Activated naive CD4-positive, alpha-beta T cell treated with anti-CD3 and anti-CD28 coated beads, Interleukin-2, amount 50 U/mL, for 72 hours (primary cell): ENCODE measurements at regions not wholly inside any gene's neighbourhood (a gene's known extent, or its start where the extent isn't known, plus 50 kb on each side); places are given as distances from the start of the nearest gene placed in this dataset.

Experiments
- ATAC-seq, 2 donors: fragments of 150-1000 bp; cut with Tn5 transposase; 2 replicates each; pipeline ENCODE4 v1.10.0; 2021; ENCODE audit warnings: mild to moderate bottlenecking in 2 of 2, moderate library complexity in 2 of 2
- DNase-seq, 2 donors: peaks; one replicate each; pipeline ENCODE4 v3.0.0; 2021 to 2022; ENCODE audit warnings: low spot score in 2 of 2
- H3K27ac Mint-ChIP-seq, 2 donors: one replicate each; pipeline ENCODE4 v1.8.0; 2022; ENCODE audit warnings: mild to moderate bottlenecking in 2 of 2, mixed read lengths in 2 of 2
- H3K36me3 Mint-ChIP-seq, 2 donors: one replicate each; pipeline ENCODE4 v1.8.0; 2022; ENCODE audit warnings: mixed read lengths in 2 of 2
- H3K9me3 Mint-ChIP-seq, 2 donors: one replicate each; pipeline ENCODE4 v1.8.0; 2022; ENCODE audit warnings: mixed read lengths in 2 of 2

DNA sequence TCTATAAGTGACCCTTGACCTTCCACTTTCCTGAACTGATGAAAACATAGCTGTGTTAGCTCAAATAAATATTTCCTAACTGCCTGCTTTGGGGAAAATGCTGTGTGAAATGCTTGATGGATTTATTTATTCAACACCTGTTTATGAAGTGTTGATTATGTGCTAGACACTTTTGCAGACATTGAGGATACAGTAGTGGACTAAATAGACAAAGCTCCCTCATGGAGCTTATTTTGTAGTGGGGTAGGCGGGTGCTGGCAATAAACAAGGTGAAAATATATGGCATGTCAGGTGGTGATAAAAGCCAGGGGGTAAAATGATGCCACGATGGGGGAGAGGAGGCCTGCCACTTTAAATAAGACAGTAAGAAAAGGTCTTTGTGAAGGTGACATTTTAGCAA lies 50.2 kb upstream of the TLR3 start:
- no peak for ATAC-seq
- Mint-ChIP-seq H3K27ac (no peak overlapping the region), H3K9me3 (peaks cover 4 to 5% of the 10 kb centered on the region in 2 donors), H3K36me3 (peaks cover 0 to 6% of the 10 kb centered on the region in 2 donors)
- no peak for DNase-seq
